Esophagus muscularis mucosa (tissue), 4 donors: ENCODE measurements at regions not wholly inside any gene's neighbourhood (a gene's known extent, or its start where the extent isn't known, plus 50 kb on each side); places are given as distances from the start of the nearest gene placed in this dataset.

Experiments used
- DNase-seq: peaks from one replicate; pipeline ENCODE4 v3.0.0-alpha.2; 2017; ENCODE audit errors: extremely low spot score
- H3K27ac ChIP-seq, 4 donors: fragments of 200-600 bp; sonication (generic); replicated peaks in 1 of 4; 1 replicate in 3 of 4; 2 replicates in 1 of 4; pipeline ENCODE4 v1.5.1; 2016 to 2019; ENCODE audit warnings: mild to moderate bottlenecking in 1 of 4
- H3K27me3 ChIP-seq, 4 donors: fragments of 200-600 bp; sonication (generic); one replicate each; pipeline versions ENCODE4 v1.5.1 to v1.6.0; 2016 to 2019
- H3K36me3 ChIP-seq, 4 donors: fragments of 200-600 bp; sonication (generic); one replicate each; pipeline ENCODE4 v1.5.1; 2016 to 2019
- H3K4me1 ChIP-seq, 4 donors: fragments of 200-600 bp; sonication (generic); one replicate each; pipeline ENCODE4 v1.5.1; 2016 to 2019
- H3K4me3 ChIP-seq, 4 donors: fragments of 200-600 bp; sonication (generic); 1 replicate in 2 of 4; 2 replicates in 2 of 4; pipeline ENCODE4 v1.5.1; 2016 to 2019; ENCODE audit warnings: mild to moderate bottlenecking in 4 of 4, moderate library complexity in 1 of 4
- H3K9me3 ChIP-seq, 4 donors: fragments of 200-600 bp; sonication (generic); 1 replicate in 3 of 4; 2 replicates in 1 of 4; pipeline ENCODE4 v1.5.1; 2016 to 2019
- CTCF ChIP-seq, 3 experiments: fragments of 200-600 bp in 2 of 3; fragments of 450-650 bp in 1 of 3; sonication (generic) in 2 of 3; IDR thresholded peaks; one replicate each; pipeline ENCODE4 v1.5.1; 2017 to 2019; ENCODE audit warnings: antibody characterized with exemption in 3 of 3, mild to moderate bottlenecking in 2 of 3, moderate library complexity in 1 of 3
- EP300 ChIP-seq: sonication (generic); formaldehyde crosslinking; IDR thresholded peaks from one replicate; pipeline ENCODE4 v1.6.1; 2017; ENCODE audit warnings: antibody characterized with exemption
- POLR2A ChIP-seq: fragments of 450-650 bp; IDR thresholded peaks from one replicate; pipeline ENCODE4 v1.6.1; 2017; ENCODE audit warnings: antibody characterized with exemption, moderate library complexity, mild to moderate bottlenecking, low read depth
- POLR2AphosphoS5 ChIP-seq, 2 donors: sonication (generic); formaldehyde crosslinking; IDR thresholded peaks; one replicate each; pipeline ENCODE4 v1.6.1; 2017; ENCODE audit warnings: antibody characterized with exemption in 2 of 2
- WGBS: methylation state at CpG from one replicate; pipeline ENCODE4 v1.1.5; 2018; 5-methylcytosine and 5-hydroxymethylcytosine counted together
- intact Hi-C: fragments of 100-400 bp; cut with DNase I; formaldehyde crosslinking; loops from one replicate; pipeline ENCODE4 v1.15.1; 2023

- Histone ChIP-seq H3K9me3 (no peaks in the 10 kb centered on the region), H3K4me3 (no peak overlapping the region), H3K27ac (no peak overlapping the region), H3K36me3 (no peaks in the 10 kb centered on the region), H3K4me1 (peaks cover 0 to 2% (median 0%) of the 10 kb centered on the region in 4 donors), H3K27me3 (no peaks in the 10 kb centered on the region)
- WGBS: 67% methylated on average over 4 of the region's 4 CpGs
- TF ChIP-seq CTCF (IDR thresholded peaks at IDR 0.05): no peak
- no peak for TF ChIP-seq POLR2A
- no peak for TF ChIP-seq EP300
- no peak for TF ChIP-seq POLR2AphosphoS5 (IDR thresholded peaks at IDR 0.05)
- no peak for DNase-seq
- intact Hi-C loops: no loop called here
Observed at GRCh38 chr4:125836597-125837195, 521.9 kb downstream of the FAT4 start.

GRCh38 chr4:125837493-125838201 lies 522.9 kb downstream of the FAT4 start:
- no peak for DNase-seq
- intact Hi-C loops: no loop called here
- Histone ChIP-seq H3K4me1 (peaks cover 0 to 2% (median 0%) of the 10 kb centered on the region in 4 donors), H3K27me3 (no peaks in the 10 kb centered on the region), H3K36me3 (no peaks in the 10 kb centered on the region), H3K27ac (no peak overlapping the region), H3K4me3 (no peak overlapping the region), H3K9me3 (no peaks in the 10 kb centered on the region)
- WGBS: 47% methylated on average over 3 of the region's 3 CpGs
- TF ChIP-seq CTCF (IDR thresholded peaks at IDR 0.05) (no peak), POLR2A (no peak), POLR2AphosphoS5 (IDR thresholded peaks at IDR 0.05) (no peak), EP300 (no peak)

GRCh38 chr4:125838202-125838601 lies 523.4 kb downstream of the FAT4 start:
- WGBS: 72% methylated on average over 6 of the region's 6 CpGs
- no peak for DNase-seq
- Histone ChIP-seq H3K4me1 (peaks cover 0 to 2% (median 0%) of the 10 kb centered on the region in 4 donors), H3K4me3 (no peak overlapping the region), H3K9me3 (no peaks in the 10 kb centered on the region), H3K36me3 (no peaks in the 10 kb centered on the region), H3K27ac (no peak overlapping the region), H3K27me3 (no peaks in the 10 kb centered on the region)
- TF ChIP-seq EP300 (no peak), POLR2AphosphoS5 (IDR thresholded peaks at IDR 0.05) (no peak), POLR2A (no peak), CTCF (IDR thresholded peaks at IDR 0.05) (no peak)
- intact Hi-C loops: no loop called here

- Histone ChIP-seq H3K27ac (no peak overlapping the region), H3K9me3 (no peaks in the 10 kb centered on the region), H3K36me3 (no peaks in the 10 kb centered on the region), H3K27me3 (no peaks in the 10 kb centered on the region), H3K4me1 (peaks cover 0 to 2% (median 0%) of the 10 kb centered on the region in 4 donors), H3K4me3 (no peak overlapping the region)
- DNase-seq: no peak
- TF ChIP-seq POLR2AphosphoS5 (IDR thresholded peaks at IDR 0.05) (no peak), POLR2A (no peak), CTCF (IDR thresholded peaks at IDR 0.05) (no peak), EP300 (no peak)
- intact Hi-C loops: no loop called here
Observed at GRCh38 chr4:125838924-125839323, 524.2 kb downstream of the FAT4 start.
